Stomach (tissue), 8 donors: ENCODE measurements at regions not wholly inside any gene's neighbourhood (a gene's known extent, or its start where the extent isn't known, plus 50 kb on each side); places are given as distances from the start of the nearest gene placed in this dataset.
"Not testable (repeated sequence)": the region's sequence is repeated elsewhere in the genome, so short reads cannot be mapped to it uniquely, and the experiment has no call there.

ENCODE experiments used
- DNase-seq, 2 donors: peaks; one replicate each; pipeline versions ENCODE4 v3.0.0 to v3.0.0-alpha.2; 2013 to 2019
- H3K27ac ChIP-seq, 5 donors: fragments of 200-600 bp in 4 of 5; sonication (generic) in 4 of 5; one replicate each; pipeline ENCODE4 v1.5.1; 2013 to 2019; ENCODE audit warnings: mild to moderate bottlenecking in 1 of 5, moderate library complexity in 1 of 5
- H3K27me3 ChIP-seq, 3 donors: fragments of 200-600 bp; sonication (generic); one replicate each; pipeline ENCODE4 v1.5.1; 2017 to 2019; ENCODE audit warnings: mixed run types in 1 of 3
- H3K36me3 ChIP-seq, 4 donors: fragments of 200-600 bp; sonication (generic); 1 replicate in 3 of 4; 2 replicates in 1 of 4; pipeline ENCODE4 v1.5.1; 2016 to 2019
- H3K4me1 ChIP-seq, 4 donors: fragments of 200-600 bp; sonication (generic); one replicate each; pipeline ENCODE4 v1.5.1; 2016 to 2019
- H3K4me3 ChIP-seq, 4 donors: fragments of 200-600 bp; sonication (generic) in 3 of 4; one replicate each; pipeline ENCODE4 v1.5.1; 2016 to 2019; ENCODE audit warnings: mild to moderate bottlenecking in 1 of 4
- H3K9me3 ChIP-seq, 4 donors: fragments of 200-600 bp; sonication (generic); one replicate each; pipeline ENCODE4 v1.5.1; 2016 to 2019
- CTCF ChIP-seq, 7 experiments: fragments of 450-650 bp in 4 of 7; fragments of 200-600 bp in 3 of 7; sonication (generic) in 3 of 7; IDR thresholded peaks; one replicate each; pipeline ENCODE4 v1.5.1; 2016 to 2019; ENCODE audit warnings: antibody characterized with exemption in 7 of 7, control low read depth in 2 of 7, mild to moderate bottlenecking in 1 of 7
- EP300 ChIP-seq: sonication (generic); formaldehyde crosslinking; IDR thresholded peaks from one replicate; pipeline ENCODE4 v1.6.1; 2017; ENCODE audit warnings: antibody characterized with exemption
- POLR2A ChIP-seq, 4 donors: fragments of 450-650 bp; IDR thresholded peaks; one replicate each; pipeline ENCODE4 v1.6.1; 2016; ENCODE audit warnings: antibody characterized with exemption in 4 of 4, control low read depth in 2 of 4, mild to moderate bottlenecking in 1 of 4, moderate library complexity in 1 of 4
- POLR2AphosphoS5 ChIP-seq, 3 donors: sonication (generic); formaldehyde crosslinking; IDR thresholded peaks; one replicate each; pipeline ENCODE4 v1.6.1; 2016; ENCODE audit warnings: antibody characterized with exemption in 3 of 3
- WGBS, 5 donors: extraction: QIAGEN DNeasy Blood & Tissue Kit in 3 of 5; methylation state at CpG; one replicate each; pipeline versions ENCODE4 v1.1.5 to v1.1.7; 2013 to 2018; 5-methylcytosine and 5-hydroxymethylcytosine counted together
- intact Hi-C: fragments of 100-400 bp; cut with DNase I; formaldehyde crosslinking; loops from one replicate; pipeline ENCODE4 v1.15.1; 2023; ENCODE audit warnings: low total_unique reads
- donor health status: healthy with polysubstance abuse.
- donor health status: Bipolar disorder and iron deficiency.
- donor health status: healthy.

- no peak for DNase-seq
- intact Hi-C loops: no loop called here
- Histone ChIP-seq H3K36me3 (no peaks in the 10 kb centered on the region), H3K4me1 (no peaks in the 10 kb centered on the region), H3K27ac (no peak overlapping the region), H3K9me3 (no peaks in the 10 kb centered on the region), H3K27me3 (no peaks in the 10 kb centered on the region), H3K4me3 (no peak overlapping the region)
- WGBS, 5 donors: 0 to 97% (median 89%) methylated on average over 1 of the region's 1 CpG
- TF ChIP-seq POLR2A (IDR thresholded peaks at IDR 0.05) (no peak), EP300 (no peak), CTCF (IDR thresholded peaks at IDR 0.05) (no peak), POLR2AphosphoS5 (IDR thresholded peaks at IDR 0.05) (no peak)
These were observed 74.4 kb upstream of the LYPLAL1 start for GRCh38 chr1:219099307-219099706.

GRCh38 chr1:219100059-219100458 lies 73.6 kb upstream of the LYPLAL1 start:
- Histone ChIP-seq H3K27me3 (no peaks in the 10 kb centered on the region), H3K4me3 (no peak overlapping the region), H3K9me3 (no peaks in the 10 kb centered on the region), H3K27ac (no peak overlapping the region), H3K4me1 (no peaks in the 10 kb centered on the region), H3K36me3 (no peaks in the 10 kb centered on the region)
- 0 to 94% (median 7%) methylated on average over 1 of the region's 1 CpG for WGBS, 5 donors
- TF ChIP-seq EP300 (no peak), CTCF (IDR thresholded peaks at IDR 0.05) (no peak), POLR2AphosphoS5 (IDR thresholded peaks at IDR 0.05) (no peak), POLR2A (IDR thresholded peaks at IDR 0.05) (no peak)
- intact Hi-C loops: no loop called here
- DNase-seq: no peak

- H3K4me1 ChIP-seq, H3K27ac ChIP-seq, intact Hi-C loops, H3K4me3 ChIP-seq, H3K9me3 ChIP-seq, H3K36me3 ChIP-seq, DNase-seq, H3K27me3 ChIP-seq: not testable (repeated sequence)
- WGBS, 5 donors: 65 to 74% (median 71%) methylated on average over 1 of the region's 1 CpG; no CpG with 5 or more reads in 1 of the 5 donors
These were observed 71.2 kb upstream of the LYPLAL1 start for GRCh38 chr1:219102466-219102865.

- TF ChIP-seq CTCF (IDR thresholded peaks at IDR 0.05) (no peak), POLR2AphosphoS5 (IDR thresholded peaks at IDR 0.05) (no peak), EP300 (no peak), POLR2A (IDR thresholded peaks at IDR 0.05) (no peak)
- intact Hi-C loops: no loop called here
- Histone ChIP-seq H3K4me3 (no peak overlapping the region), H3K27ac (no peak overlapping the region), H3K36me3 (no peaks in the 10 kb centered on the region), H3K27me3 (no peaks in the 10 kb centered on the region), H3K4me1 (no peaks in the 10 kb centered on the region), H3K9me3 (no peaks in the 10 kb centered on the region)
- DNase-seq: no peak
- WGBS, 5 donors: 83 to 96% (median 86%) methylated on average over 1 of the region's 1 CpG
These were observed 67.8 kb upstream of the LYPLAL1 start for GRCh38 chr1:219105893-219106292.

- TF ChIP-seq POLR2AphosphoS5 (IDR thresholded peaks at IDR 0.05) (no peak), EP300 (no peak), POLR2A (IDR thresholded peaks at IDR 0.05) (no peak), CTCF (IDR thresholded peaks at IDR 0.05) (no peak)
- H3K4me3 ChIP-seq: no peak overlapping the region
- H3K27me3 ChIP-seq: no peaks in the 10 kb centered on the region
- no peak for DNase-seq
- intact Hi-C loops: no loop called here
- H3K9me3 ChIP-seq: peaks cover 0 to 24% (median 6%) of the 10 kb centered on the region in 4 donors
- H3K4me1 ChIP-seq: no peaks in the 10 kb centered on the region
- H3K27ac ChIP-seq: no peak overlapping the region
- no peaks in the 10 kb centered on the region for H3K36me3 ChIP-seq
These were observed 64.2 kb upstream of the LYPLAL1 start for GRCh38 chr1:219109424-219110018.
